Fibroblast of lung (primary cell): ENCODE measurements at regions not wholly inside any gene's neighbourhood (a gene's known extent, or its start where the extent isn't known, plus 50 kb on each side); places are given as distances from the start of the nearest gene placed in this dataset.

Experiments
- DNase-seq, 2 donors: peaks; one replicate each; pipeline versions ENCODE4 v3.0.0 to v3.0.0-alpha.2; 2010; ENCODE audit warnings: low read depth in 2 of 2
- H2AFZ ChIP-seq: 2 replicates; pipeline ENCODE4 v1.5.1; 2012; ENCODE audit warnings: low read length, control low read depth, inconsistent platforms
- H3K27ac ChIP-seq: 2 replicates; pipeline ENCODE4 v1.5.1; 2011; ENCODE audit warnings: low read length, control low read depth; ENCODE audit not compliant: insufficient read depth
- H3K27me3 ChIP-seq: 2 replicates; pipeline ENCODE4 v1.5.1; 2011; ENCODE audit warnings: mild to moderate bottlenecking, low read length; ENCODE audit not compliant: control insufficient read depth, insufficient read depth
- H3K36me3 ChIP-seq: 2 replicates; pipeline ENCODE4 v1.5.1; 2011; ENCODE audit warnings: low read length; ENCODE audit not compliant: control insufficient read depth, insufficient read depth
- H3K4me1 ChIP-seq: 2 replicates; pipeline ENCODE4 v1.5.1; 2011; ENCODE audit warnings: low read length; ENCODE audit not compliant: control insufficient read depth, insufficient read depth; ENCODE audit errors: extremely low read depth
- H3K4me2 ChIP-seq: 2 replicates; pipeline ENCODE4 v1.5.1; 2011; ENCODE audit warnings: low read length, control low read depth; ENCODE audit not compliant: insufficient read depth; ENCODE audit errors: extremely low read depth
- H3K4me3 ChIP-seq, 4 experiments: fragments of 200-600 bp in 1 of 4; sonication (generic) in 1 of 4; replicated peaks in 1 of 4; 2 replicates each; pipeline ENCODE4 v1.5.1; 2011 to 2016; ENCODE audit warnings: low read length in 4 of 4, low read depth in 3 of 4, mild to moderate bottlenecking in 3 of 4, control low read depth in 2 of 4, inconsistent platforms in 1 of 4, mixed read lengths in 1 of 4; ENCODE audit not compliant: insufficient read depth in 1 of 4; ENCODE audit errors: control extremely low read depth in 1 of 4
- H3K79me2 ChIP-seq: 2 replicates; pipeline ENCODE4 v1.5.1; 2012; ENCODE audit warnings: mild to moderate bottlenecking, low read length, inconsistent platforms; ENCODE audit not compliant: control insufficient read depth, insufficient read depth
- H3K9ac ChIP-seq: 2 replicates; pipeline ENCODE4 v1.5.1; 2011; ENCODE audit warnings: mild to moderate bottlenecking, low read length, control low read depth; ENCODE audit not compliant: insufficient read depth
- H3K9me3 ChIP-seq: 2 replicates; pipeline ENCODE4 v1.5.1; 2012; ENCODE audit warnings: low read depth, low read length; ENCODE audit not compliant: control insufficient read depth, insufficient read depth
- H4K20me1 ChIP-seq: 2 replicates; pipeline ENCODE4 v1.5.1; 2011; ENCODE audit warnings: low read length; ENCODE audit not compliant: control insufficient read depth, insufficient read depth; ENCODE audit errors: extremely low read depth
- CTCF ChIP-seq, 2 donors: IDR thresholded peaks in 1 of 2; conservative IDR thresholded peaks in 1 of 2; 1 replicate in 1 of 2; 2 replicates in 1 of 2; pipeline ENCODE4 v1.5.1; 2011 to 2012; ENCODE audit warnings: low read length in 2 of 2, control low read depth in 1 of 2, inconsistent platforms in 1 of 2, low read depth in 1 of 2, mild to moderate bottlenecking in 1 of 2
- EZH2 ChIP-seq: IDR thresholded peaks from 2 replicates; pipeline ENCODE4 v1.5.1; 2012; ENCODE audit warnings: low read length, control low read depth, mild to moderate bottlenecking; ENCODE audit errors: missing control alignments

DNA sequence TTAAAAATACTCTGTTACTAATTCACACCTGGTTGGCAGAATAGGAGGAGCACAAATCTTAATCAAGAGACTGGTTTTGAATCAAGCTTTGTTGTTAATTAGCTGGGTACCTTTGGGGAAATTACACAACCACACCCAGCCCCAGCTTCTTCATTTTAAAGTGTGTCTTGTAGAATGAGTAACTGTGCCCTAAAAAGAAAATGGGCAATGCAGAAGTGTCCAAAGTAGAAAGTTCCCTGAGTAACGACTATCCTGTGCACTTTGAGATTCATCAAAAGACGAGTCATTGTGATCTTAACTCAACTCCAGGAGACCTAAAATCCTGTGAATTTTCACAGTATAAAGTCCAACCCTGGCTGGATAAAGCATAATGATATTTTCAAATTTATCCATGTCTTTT, 792.3 kb upstream of the HS3ST1 start:
- Histone ChIP-seq H3K27me3 (no peaks in the 10 kb centered on the region), H3K79me2 (no peaks in the 10 kb centered on the region), H3K4me1 (no peaks in the 10 kb centered on the region), H4K20me1 (no peaks in the 10 kb centered on the region), H3K36me3 (no peaks in the 10 kb centered on the region), H3K4me3 (no peak overlapping the region), H2AFZ (no peak overlapping the region), H3K9me3 (no peaks in the 10 kb centered on the region), H3K4me2 (no peak overlapping the region), H3K9ac (no peak overlapping the region), H3K27ac (no peak overlapping the region)
- DNase-seq, result no peak
- TF ChIP-seq EZH2, result no peak
- no peak for TF ChIP-seq CTCF (conservative IDR thresholded peaks at IDR 0.05 in 1 of 2, IDR thresholded peaks at IDR 0.05 in 1 of 2; ENCODE audit: low read depth in 1 of 2, low read length in 2 of 2)

DNA sequence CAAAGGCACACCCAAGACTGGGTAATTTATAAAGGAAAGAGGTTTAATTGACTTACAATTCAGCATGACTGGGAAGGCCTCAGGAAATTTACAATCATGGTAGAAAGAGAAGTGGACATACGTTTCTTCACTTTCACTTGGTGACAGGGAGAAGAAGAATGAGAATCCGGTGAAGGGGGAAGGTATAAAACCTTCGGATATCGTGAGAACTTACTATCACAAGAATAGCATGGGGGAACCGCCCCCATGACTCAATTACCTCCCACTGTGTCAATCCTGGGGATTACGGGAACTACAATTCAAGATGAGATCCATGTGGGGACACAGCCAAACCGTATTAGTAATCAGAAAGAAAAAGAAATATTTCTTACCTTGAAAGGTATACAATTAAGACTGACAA, 782.9 kb upstream of the HS3ST1 start:
- Histone ChIP-seq H3K9me3 (no peaks in the 10 kb centered on the region), H3K79me2 (no peaks in the 10 kb centered on the region), H3K4me3 (no peak overlapping the region)

DNA sequence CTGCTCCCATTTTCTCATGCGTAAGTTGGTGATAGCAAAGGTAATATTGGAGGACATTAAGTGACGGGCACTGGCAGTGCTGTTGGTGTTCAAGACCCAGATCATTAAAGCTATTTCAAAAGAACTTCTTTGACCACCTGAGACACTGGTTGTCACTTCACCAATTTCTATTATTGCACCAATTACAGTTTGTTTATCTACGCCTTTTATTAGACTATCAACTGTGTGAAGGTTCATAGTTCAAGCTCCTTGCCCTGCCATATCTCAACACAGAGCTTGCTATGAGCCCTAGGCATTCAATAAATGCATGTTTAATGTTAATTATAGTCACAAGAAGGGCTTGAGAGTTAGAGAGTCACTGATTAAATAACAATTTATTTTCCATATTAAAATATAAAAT, 778.7 kb upstream of the HS3ST1 start:
- Histone ChIP-seq H3K79me2 (no peaks in the 10 kb centered on the region), H3K27ac (no peak overlapping the region), H3K4me1 (no peaks in the 10 kb centered on the region), H3K36me3 (no peaks in the 10 kb centered on the region), H3K4me3 (no peak overlapping the region), H2AFZ (no peak overlapping the region), H4K20me1 (no peaks in the 10 kb centered on the region), H3K9me3 (no peaks in the 10 kb centered on the region), H3K27me3 (no peaks in the 10 kb centered on the region), H3K9ac (no peak overlapping the region), H3K4me2 (no peak overlapping the region)
- DNase-seq, result no peak
- TF ChIP-seq CTCF (conservative IDR thresholded peaks at IDR 0.05 in 1 of 2, IDR thresholded peaks at IDR 0.05 in 1 of 2; ENCODE audit: low read depth in 1 of 2, low read length in 2 of 2) (no peak), EZH2 (no peak)

More for the DNA sequence above, 782.9 kb upstream of the HS3ST1 start:
- H3K27ac ChIP-seq, result no peak overlapping the region
- DNase-seq, result no peak
- H3K36me3 ChIP-seq, result no peaks in the 10 kb centered on the region
- no peaks in the 10 kb centered on the region for H3K27me3 ChIP-seq
- H3K4me1 ChIP-seq, result no peaks in the 10 kb centered on the region
- no peak overlapping the region for H3K4me2 ChIP-seq
- no peak overlapping the region for H3K9ac ChIP-seq
- no peaks in the 10 kb centered on the region for H4K20me1 ChIP-seq
- no peak for TF ChIP-seq CTCF (conservative IDR thresholded peaks at IDR 0.05 in 1 of 2, IDR thresholded peaks at IDR 0.05 in 1 of 2; ENCODE audit: low read depth in 1 of 2, low read length in 2 of 2)
- TF ChIP-seq EZH2, result no peak
- no peak overlapping the region for H2AFZ ChIP-seq
